ENCODE measurements at regions not wholly inside any gene's neighbourhood (a gene's known extent, or its start where the extent isn't known, plus 50 kb on each side); places are given as distances from the start of the nearest gene placed in this dataset.

DNA sequence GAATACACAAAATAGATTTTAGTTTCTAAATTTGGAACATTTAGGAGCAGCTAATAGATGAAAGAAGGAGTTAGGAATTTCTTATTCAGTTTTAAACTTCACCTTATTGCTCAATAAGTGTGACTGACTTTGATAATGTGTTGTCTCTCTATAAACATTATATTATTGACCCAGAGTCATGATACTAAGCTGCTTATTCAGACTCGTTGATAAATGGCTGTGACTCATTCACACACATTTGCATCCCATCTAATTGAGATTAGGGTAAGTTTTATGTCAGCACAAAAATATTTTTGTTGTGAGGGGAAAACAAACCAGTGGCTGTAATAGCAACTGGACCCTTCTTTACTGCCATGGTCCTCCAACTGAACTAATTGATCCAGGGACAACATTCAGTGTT lies 137.6 kb downstream of the GOLIM4 start:
- H3K4me2 ChIP-seq (ENCODE audit: insufficient read depth, low read length), result no peak overlapping the region
- no peak for DNase-seq
- H3K27me3 ChIP-seq (ENCODE audit: insufficient read depth, low read length, poor library complexity), result no peaks in the 10 kb centered on the region
- no peak overlapping the region for H3K27ac ChIP-seq (ENCODE audit: low read length)
- H4K20me1 ChIP-seq (ENCODE audit: insufficient read depth, low read length), result no peaks in the 10 kb centered on the region
- TF ChIP-seq, protein P1, sequence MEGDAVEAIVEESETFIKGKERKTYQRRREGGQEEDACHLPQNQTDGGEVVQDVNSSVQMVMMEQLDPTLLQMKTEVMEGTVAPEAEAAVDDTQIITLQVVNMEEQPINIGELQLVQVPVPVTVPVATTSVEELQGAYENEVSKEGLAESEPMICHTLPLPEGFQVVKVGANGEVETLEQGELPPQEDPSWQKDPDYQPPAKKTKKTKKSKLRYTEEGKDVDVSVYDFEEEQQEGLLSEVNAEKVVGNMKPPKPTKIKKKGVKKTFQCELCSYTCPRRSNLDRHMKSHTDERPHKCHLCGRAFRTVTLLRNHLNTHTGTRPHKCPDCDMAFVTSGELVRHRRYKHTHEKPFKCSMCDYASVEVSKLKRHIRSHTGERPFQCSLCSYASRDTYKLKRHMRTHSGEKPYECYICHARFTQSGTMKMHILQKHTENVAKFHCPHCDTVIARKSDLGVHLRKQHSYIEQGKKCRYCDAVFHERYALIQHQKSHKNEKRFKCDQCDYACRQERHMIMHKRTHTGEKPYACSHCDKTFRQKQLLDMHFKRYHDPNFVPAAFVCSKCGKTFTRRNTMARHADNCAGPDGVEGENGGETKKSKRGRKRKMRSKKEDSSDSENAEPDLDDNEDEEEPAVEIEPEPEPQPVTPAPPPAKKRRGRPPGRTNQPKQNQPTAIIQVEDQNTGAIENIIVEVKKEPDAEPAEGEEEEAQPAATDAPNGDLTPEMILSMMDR (IDR thresholded peaks at IDR 0.05; ENCODE audit: borderline replicate concordance, extremely low read depth, low read length, poor library complexity, severe bottlenecking), result no peak
- no peak for TF ChIP-seq EZH2 (IDR thresholded peaks at IDR 0.05; ENCODE audit: borderline replicate concordance, low read depth, low read length, severe bottlenecking)
- H3K4me3 ChIP-seq (ENCODE audit: low read depth in 1 of 2, low read length in 2 of 2), result no peak overlapping the region
- H3K9ac ChIP-seq (ENCODE audit: low read depth, low read length), result no peak overlapping the region
- no peak for ATAC-seq (ENCODE audit: insufficient read depth, low read depth)
- H2AFZ ChIP-seq (ENCODE audit: low read depth, low read length), result no peak overlapping the region
- H3K36me3 ChIP-seq (ENCODE audit: insufficient read depth, low read length), result no peaks in the 10 kb centered on the region
- no peaks in the 10 kb centered on the region for H3K9me3 ChIP-seq (ENCODE audit: insufficient read depth, low read length, severe bottlenecking)
- no peaks in the 10 kb centered on the region for H3K79me2 ChIP-seq (ENCODE audit: insufficient read depth, low read length)
- no peaks in the 10 kb centered on the region for H3K4me1 ChIP-seq (ENCODE audit: insufficient read depth, low read length)

GRCh38 chr3:167952969-167953368 lies 142.8 kb downstream of the GOLIM4 start:
- ATAC-seq (ENCODE audit: insufficient read depth, low read depth), result no peak
- Histone ChIP-seq H3K9me3 (ENCODE audit: insufficient read depth, low read length, severe bottlenecking) (no peaks in the 10 kb centered on the region), H4K20me1 (ENCODE audit: insufficient read depth, low read length) (no peaks in the 10 kb centered on the region), H3K4me1 (ENCODE audit: insufficient read depth, low read length) (no peaks in the 10 kb centered on the region), H3K79me2 (ENCODE audit: insufficient read depth, low read length) (no peaks in the 10 kb centered on the region), H3K4me2 (ENCODE audit: insufficient read depth, low read length) (no peak overlapping the region), H3K9ac (ENCODE audit: low read depth, low read length) (no peak overlapping the region), H3K4me3 (ENCODE audit: low read depth in 1 of 2, low read length in 2 of 2) (no peak overlapping the region), H3K27ac (ENCODE audit: low read length) (no peak overlapping the region), H3K27me3 (ENCODE audit: insufficient read depth, low read length, poor library complexity) (no peaks in the 10 kb centered on the region), H3K36me3 (ENCODE audit: insufficient read depth, low read length) (no peaks in the 10 kb centered on the region), H2AFZ (ENCODE audit: low read depth, low read length) (no peak overlapping the region)
- no peak for TF ChIP-seq EZH2 (IDR thresholded peaks at IDR 0.05; ENCODE audit: borderline replicate concordance, low read depth, low read length, severe bottlenecking)
- TF ChIP-seq, protein P1 (IDR thresholded peaks at IDR 0.05; ENCODE audit: borderline replicate concordance, extremely low read depth, low read length, poor library complexity, severe bottlenecking), result no peak
- no peak for DNase-seq

DNA sequence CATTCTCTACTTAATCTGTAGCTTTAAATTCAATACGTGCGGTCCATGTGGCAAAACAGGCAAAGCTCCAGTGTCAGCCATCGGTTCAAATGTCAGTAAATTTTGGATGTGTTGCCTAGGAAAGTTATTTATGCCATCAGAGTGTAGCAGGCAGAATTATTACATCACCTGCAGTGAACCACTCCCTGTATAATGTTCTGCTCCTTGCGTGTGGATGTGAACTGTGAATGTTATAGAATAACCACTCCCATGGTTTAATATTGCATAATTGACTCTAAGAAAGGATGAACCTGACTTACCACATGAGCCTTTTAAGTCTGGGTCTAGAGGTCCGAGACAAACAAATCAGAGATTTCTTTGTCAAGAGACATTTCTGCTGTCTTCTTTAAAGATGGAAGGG lies 145.5 kb downstream of the GOLIM4 start:
- DNase-seq (no peak), ATAC-seq (ENCODE audit: insufficient read depth, low read depth) (no peak)
- Histone ChIP-seq H2AFZ (ENCODE audit: low read depth, low read length) (no peak overlapping the region), H4K20me1 (ENCODE audit: insufficient read depth, low read length) (no peaks in the 10 kb centered on the region), H3K4me3 (ENCODE audit: low read depth in 1 of 2, low read length in 2 of 2) (no peak overlapping the region), H3K79me2 (ENCODE audit: insufficient read depth, low read length) (no peaks in the 10 kb centered on the region), H3K4me2 (ENCODE audit: insufficient read depth, low read length) (no peak overlapping the region), H3K36me3 (ENCODE audit: insufficient read depth, low read length) (no peaks in the 10 kb centered on the region), H3K27ac (ENCODE audit: low read length) (no peak overlapping the region), H3K4me1 (ENCODE audit: insufficient read depth, low read length) (no peaks in the 10 kb centered on the region), H3K9ac (ENCODE audit: low read depth, low read length) (no peak overlapping the region), H3K27me3 (ENCODE audit: insufficient read depth, low read length, poor library complexity) (no peaks in the 10 kb centered on the region), H3K9me3 (ENCODE audit: insufficient read depth, low read length, severe bottlenecking) (no peaks in the 10 kb centered on the region)
- no peak for TF ChIP-seq EZH2 (IDR thresholded peaks at IDR 0.05; ENCODE audit: borderline replicate concordance, low read depth, low read length, severe bottlenecking)
- TF ChIP-seq, protein P1 (IDR thresholded peaks at IDR 0.05; ENCODE audit: borderline replicate concordance, extremely low read depth, low read length, poor library complexity, severe bottlenecking), result no peak

Data from DND-41 (cell line).